ENCODE measurements at regions not wholly inside any gene's neighbourhood (a gene's known extent, or its start where the extent isn't known, plus 50 kb on each side); places are given as distances from the start of the nearest gene placed in this dataset.

DNA sequence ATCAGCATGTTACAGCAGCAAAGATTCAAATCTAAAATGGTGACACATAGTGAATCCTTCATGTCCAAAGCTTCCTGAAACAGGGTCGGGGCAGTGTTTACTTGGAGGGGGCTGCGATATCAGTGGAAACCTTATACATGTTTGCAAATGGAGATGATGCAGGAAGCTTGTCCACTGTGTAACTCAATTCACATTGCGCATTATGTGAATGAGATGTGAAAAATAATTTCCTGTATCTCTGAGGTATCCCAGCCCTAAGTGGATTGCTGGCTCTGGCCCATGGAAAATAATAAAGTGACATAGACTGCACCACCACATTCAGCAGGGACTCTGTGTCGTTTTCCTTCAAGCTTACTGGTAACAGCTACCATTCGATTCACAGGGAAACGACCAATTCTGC lies 505.5 kb downstream of the GALR1 start:
- Histone ChIP-seq H3K4me2 (replicated peaks; ENCODE audit: extremely low read depth, low read length, poor library complexity, severe bottlenecking) (no peak overlapping the region), H3K9ac (ENCODE audit: insufficient read depth, low read length, poor library complexity, severe bottlenecking) (no peak overlapping the region), H3K4me3 (replicated peaks in 1 of 3; ENCODE audit: low read depth in 2 of 3, low read length in 3 of 3) (no peak overlapping the region), H4K20me1 (ENCODE audit: insufficient read depth, low read length) (no peaks in the 10 kb centered on the region), H3K27ac (ENCODE audit: low read depth in 1 of 2, low read length in 2 of 2) (no peak overlapping the region), H3K9me3 (replicated peaks in 1 of 2; ENCODE audit: control insufficient read depth in 1 of 2, insufficient read depth in 1 of 2, low read length in 2 of 2) (no peaks in the 10 kb centered on the region), H3K27me3 (ENCODE audit: control insufficient read depth in 2 of 2, insufficient read depth in 2 of 2, low read length in 2 of 2) (no peaks in the 10 kb centered on the region), H3K36me3 (replicated peaks in 1 of 2; ENCODE audit: control insufficient read depth in 1 of 2, insufficient read depth in 2 of 2, low read length in 2 of 2) (no peaks in the 10 kb centered on the region), H2AFZ (ENCODE audit: insufficient read depth, low read depth, low read length, poor library complexity, severe bottlenecking) (no peak overlapping the region), H3K4me1 (ENCODE audit: control insufficient read depth in 1 of 2, insufficient read depth in 2 of 2, low read length in 2 of 2) (no peaks in the 10 kb centered on the region), H3K79me2 (ENCODE audit: insufficient read depth, low read length) (no peaks in the 10 kb centered on the region)
- H3K27me3 Mint-ChIP-seq (ENCODE audit: low read depth in 3 of 3): peaks cover 2 to 11% (median 3%) of the 10 kb centered on the region in 3 donors
- no peak overlapping the region for H3K4me3 Mint-ChIP-seq
- DNase-seq: no peak
- H3K4me1 Mint-ChIP-seq: no peaks in the 10 kb centered on the region
- intact Hi-C loops (cut with micrococcal nuclease): no loop called here
- TF ChIP-seq, protein P1, sequence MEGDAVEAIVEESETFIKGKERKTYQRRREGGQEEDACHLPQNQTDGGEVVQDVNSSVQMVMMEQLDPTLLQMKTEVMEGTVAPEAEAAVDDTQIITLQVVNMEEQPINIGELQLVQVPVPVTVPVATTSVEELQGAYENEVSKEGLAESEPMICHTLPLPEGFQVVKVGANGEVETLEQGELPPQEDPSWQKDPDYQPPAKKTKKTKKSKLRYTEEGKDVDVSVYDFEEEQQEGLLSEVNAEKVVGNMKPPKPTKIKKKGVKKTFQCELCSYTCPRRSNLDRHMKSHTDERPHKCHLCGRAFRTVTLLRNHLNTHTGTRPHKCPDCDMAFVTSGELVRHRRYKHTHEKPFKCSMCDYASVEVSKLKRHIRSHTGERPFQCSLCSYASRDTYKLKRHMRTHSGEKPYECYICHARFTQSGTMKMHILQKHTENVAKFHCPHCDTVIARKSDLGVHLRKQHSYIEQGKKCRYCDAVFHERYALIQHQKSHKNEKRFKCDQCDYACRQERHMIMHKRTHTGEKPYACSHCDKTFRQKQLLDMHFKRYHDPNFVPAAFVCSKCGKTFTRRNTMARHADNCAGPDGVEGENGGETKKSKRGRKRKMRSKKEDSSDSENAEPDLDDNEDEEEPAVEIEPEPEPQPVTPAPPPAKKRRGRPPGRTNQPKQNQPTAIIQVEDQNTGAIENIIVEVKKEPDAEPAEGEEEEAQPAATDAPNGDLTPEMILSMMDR (IDR thresholded peaks at IDR 0.05): no peak
- no peak overlapping the region for H3K27ac Mint-ChIP-seq
- WGBS (ENCODE audit: insufficient coverage): 80% methylated on average over 1 of the region's 6 CpGs
- peaks cover 0 to 2% (median 0%) of the 10 kb centered on the region in 7 donors for H3K9me3 Mint-ChIP-seq
- H3K36me3 Mint-ChIP-seq: no peaks in the 10 kb centered on the region

DNA sequence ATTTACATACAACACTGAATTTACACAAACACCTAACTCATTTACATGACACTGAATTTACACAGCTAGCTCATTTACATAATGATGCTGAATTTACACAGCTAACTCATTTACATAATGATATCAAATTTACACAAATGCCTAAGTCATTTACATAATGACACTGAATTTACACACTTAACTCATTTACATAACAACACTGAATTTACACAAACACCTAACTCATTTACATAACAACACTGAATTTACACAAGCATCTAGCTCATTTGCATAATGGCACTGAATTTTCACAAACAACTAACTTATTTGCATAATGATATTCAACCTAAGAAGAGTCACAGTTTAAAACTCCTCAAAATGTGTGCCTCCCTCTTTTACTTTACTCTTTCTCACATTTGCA lies 511.7 kb downstream of the GALR1 start:
- peaks cover 5% of the 10 kb centered on the region for H3K4me1 Mint-ChIP-seq
- no peaks in the 10 kb centered on the region for H3K4me1 ChIP-seq (ENCODE audit: control insufficient read depth in 1 of 2, insufficient read depth in 2 of 2, low read length in 2 of 2)
- H3K4me3 Mint-ChIP-seq: no peak overlapping the region
- no peaks in the 10 kb centered on the region for H3K36me3 ChIP-seq (replicated peaks in 1 of 2; ENCODE audit: control insufficient read depth in 1 of 2, insufficient read depth in 2 of 2, low read length in 2 of 2)
- no peak overlapping the region for H3K4me3 ChIP-seq (replicated peaks in 1 of 3; ENCODE audit: low read depth in 2 of 3, low read length in 3 of 3)
- no peak overlapping the region for H3K27ac ChIP-seq (ENCODE audit: low read depth in 1 of 2, low read length in 2 of 2)
- no peaks in the 10 kb centered on the region for H3K9me3 ChIP-seq (replicated peaks in 1 of 2; ENCODE audit: control insufficient read depth in 1 of 2, insufficient read depth in 1 of 2, low read length in 2 of 2)
- H3K27me3 Mint-ChIP-seq (ENCODE audit: low read depth in 3 of 3): peaks cover 1 to 11% (median 3%) of the 10 kb centered on the region in 3 donors
- no peak overlapping the region for H3K27ac Mint-ChIP-seq
- H3K27me3 ChIP-seq (ENCODE audit: control insufficient read depth in 2 of 2, insufficient read depth in 2 of 2, low read length in 2 of 2): peaks cover 0 to 4% of the 10 kb centered on the region in 2 donors
- intact Hi-C loops (cut with micrococcal nuclease): no loop called here
- no peaks in the 10 kb centered on the region for H3K36me3 Mint-ChIP-seq
- H3K9ac ChIP-seq (ENCODE audit: insufficient read depth, low read length, poor library complexity, severe bottlenecking): no peak overlapping the region
- H4K20me1 ChIP-seq (ENCODE audit: insufficient read depth, low read length): no peaks in the 10 kb centered on the region
- TF ChIP-seq, protein P1 (IDR thresholded peaks at IDR 0.05): no peak
- no peak for DNase-seq
- H2AFZ ChIP-seq (ENCODE audit: insufficient read depth, low read depth, low read length, poor library complexity, severe bottlenecking): no peak overlapping the region
- H3K4me2 ChIP-seq (replicated peaks; ENCODE audit: extremely low read depth, low read length, poor library complexity, severe bottlenecking): no peak overlapping the region
- no peaks in the 10 kb centered on the region for H3K79me2 ChIP-seq (ENCODE audit: insufficient read depth, low read length)
- peaks cover 0 to 2% (median 0%) of the 10 kb centered on the region in 7 donors for H3K9me3 Mint-ChIP-seq
